Psoas muscle (tissue), 7 donors: ENCODE measurements at regions not wholly inside any gene's neighbourhood (a gene's known extent, or its start where the extent isn't known, plus 50 kb on each side); places are given as distances from the start of the nearest gene placed in this dataset.

Experiments
- ATAC-seq, 4 donors: fragments of 200-7000 bp; cut with Tn5 transposase; one replicate each; pipeline ENCODE4 v1.9.1; 2020; ENCODE audit warnings: moderate library complexity in 3 of 4, mild to moderate bottlenecking in 2 of 4
- DNase-seq, 2 donors: peaks; one replicate each; pipeline ENCODE4 v3.0.0-alpha.2; 2020
- H3K27ac ChIP-seq: fragments of 200-600 bp; one replicate; pipeline ENCODE4 v1.8.0; 2022
- H3K27me3 ChIP-seq, 3 donors: fragments of 200-600 bp in 1 of 3; one replicate each; pipeline versions ENCODE4 v1.6.1 to v1.8.0; 2013 to 2022; ENCODE audit warnings: low read length in 2 of 3, mild to moderate bottlenecking in 2 of 3, moderate library complexity in 1 of 3; ENCODE audit not compliant: insufficient read depth in 3 of 3
- H3K36me3 ChIP-seq, 2 donors: fragments of 200-600 bp in 1 of 2; one replicate each; pipeline versions ENCODE4 v1.6.1 to v1.8.0; 2013 to 2022; ENCODE audit warnings: low read depth in 1 of 2, mild to moderate bottlenecking in 1 of 2, moderate library complexity in 1 of 2; ENCODE audit not compliant: insufficient read depth in 1 of 2
- H3K4me1 ChIP-seq: fragments of 200-600 bp; one replicate; pipeline ENCODE4 v1.8.0; 2022
- H3K4me3 ChIP-seq: fragments of 200-600 bp; one replicate; pipeline ENCODE4 v1.8.0; 2022; ENCODE audit warnings: mild to moderate bottlenecking
- H3K9me3 ChIP-seq: fragments of 200-600 bp; one replicate; pipeline ENCODE4 v1.8.0; 2022
- WGBS, 3 donors: extraction: QIAGEN DNeasy Blood & Tissue Kit; methylation state at CpG; one replicate each; pipeline versions ENCODE4 v1.1.6 to v1.1.7; 2013; 5-methylcytosine and 5-hydroxymethylcytosine counted together
- intact Hi-C, 2 donors: fragments of 100-400 bp; cut with DNase I; formaldehyde crosslinking; loops; one replicate each; pipeline versions ENCODE4 v1.11.0 to v1.14.2; 2022
- TF ChIP-seq, protein P1 (sequence below): fragments of 200-600 bp; IDR thresholded peaks from one replicate; pipeline ENCODE4 v1.8.0; 2022; ENCODE audit warnings: antibody characterized with exemption
- donor health status: healthy with polysubstance abuse.
- donor health status: DM: no; HTN: no; CAD: no; lungs with moderate emphysema.
- donor health status: Bipolar disorder and iron deficiency.
- donor health status: healthy.
- donor health status: DM: yes; HTN: yes; CAD: no.
- donor health status: DM: no; HTN: no; CAD: no.
- donor health status: DM: yes; HTN: yes; CAD: no.

DNA sequence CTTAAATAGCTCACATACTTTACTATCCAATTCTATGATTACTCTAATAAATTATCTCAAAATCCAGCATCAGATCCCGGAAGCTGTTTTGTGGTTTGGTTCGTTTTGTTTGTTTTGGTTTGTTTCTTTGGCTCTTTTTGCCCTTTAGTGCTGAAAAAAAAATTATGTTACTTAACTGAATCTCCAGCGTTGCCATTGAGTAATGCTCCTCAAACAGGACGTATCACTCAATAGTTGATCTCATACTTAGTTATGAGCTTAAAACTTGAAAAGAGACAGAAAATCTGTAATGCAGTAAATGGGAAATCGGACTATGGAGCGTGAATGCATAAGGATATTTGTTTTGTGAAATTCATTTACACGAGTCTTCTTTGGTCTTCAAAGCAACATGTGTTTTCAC lies 533.8 kb upstream of the TMPRSS15 start:
- Histone ChIP-seq H3K4me3 (no peak overlapping the region), H3K4me1 (no peaks in the 10 kb centered on the region), H3K9me3 (no peaks in the 10 kb centered on the region), H3K27ac (no peak overlapping the region), H3K36me3 (no peaks in the 10 kb centered on the region), H3K27me3 (no peaks in the 10 kb centered on the region)
- ATAC-seq (no peak), DNase-seq (no peak)
- TF ChIP-seq, protein P1, sequence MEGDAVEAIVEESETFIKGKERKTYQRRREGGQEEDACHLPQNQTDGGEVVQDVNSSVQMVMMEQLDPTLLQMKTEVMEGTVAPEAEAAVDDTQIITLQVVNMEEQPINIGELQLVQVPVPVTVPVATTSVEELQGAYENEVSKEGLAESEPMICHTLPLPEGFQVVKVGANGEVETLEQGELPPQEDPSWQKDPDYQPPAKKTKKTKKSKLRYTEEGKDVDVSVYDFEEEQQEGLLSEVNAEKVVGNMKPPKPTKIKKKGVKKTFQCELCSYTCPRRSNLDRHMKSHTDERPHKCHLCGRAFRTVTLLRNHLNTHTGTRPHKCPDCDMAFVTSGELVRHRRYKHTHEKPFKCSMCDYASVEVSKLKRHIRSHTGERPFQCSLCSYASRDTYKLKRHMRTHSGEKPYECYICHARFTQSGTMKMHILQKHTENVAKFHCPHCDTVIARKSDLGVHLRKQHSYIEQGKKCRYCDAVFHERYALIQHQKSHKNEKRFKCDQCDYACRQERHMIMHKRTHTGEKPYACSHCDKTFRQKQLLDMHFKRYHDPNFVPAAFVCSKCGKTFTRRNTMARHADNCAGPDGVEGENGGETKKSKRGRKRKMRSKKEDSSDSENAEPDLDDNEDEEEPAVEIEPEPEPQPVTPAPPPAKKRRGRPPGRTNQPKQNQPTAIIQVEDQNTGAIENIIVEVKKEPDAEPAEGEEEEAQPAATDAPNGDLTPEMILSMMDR, result no peak
- intact Hi-C loops, result no loop called here
- WGBS, 3 donors, result 30 to 47% (median 37%) methylated on average over 7 of the region's 7 CpGs

DNA sequence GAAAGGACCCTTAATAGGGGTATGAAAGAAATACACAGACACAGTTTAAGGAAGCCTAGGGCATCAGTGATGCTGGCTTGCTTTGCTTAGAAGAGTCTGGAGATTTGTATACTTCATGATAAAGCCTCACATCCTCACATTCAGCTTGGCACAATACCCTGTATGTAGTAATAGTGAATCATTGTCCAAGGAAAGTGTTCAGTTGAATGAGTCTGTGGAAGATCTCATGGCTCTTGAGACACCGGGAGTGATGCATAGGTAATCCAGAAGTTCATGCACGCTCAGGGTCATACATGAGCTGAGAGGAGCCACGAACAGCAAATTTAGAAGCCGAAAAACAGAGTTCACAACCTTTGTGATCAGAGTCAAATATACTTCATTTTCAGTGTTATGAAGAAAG lies 537.2 kb upstream of the TMPRSS15 start:
- H3K27me3 ChIP-seq, result no peaks in the 10 kb centered on the region
- H3K4me3 ChIP-seq, result no peak overlapping the region
- ATAC-seq (no peak), DNase-seq (no peak)
- no peaks in the 10 kb centered on the region for H3K36me3 ChIP-seq
- H3K9me3 ChIP-seq, result no peaks in the 10 kb centered on the region
- TF ChIP-seq, protein P1, result no peak
- no peak overlapping the region for H3K27ac ChIP-seq
- WGBS, 3 donors, result 87 to 89% (median 89%) methylated on average over 4 of the region's 4 CpGs
- intact Hi-C loops, result no loop called here
- no peaks in the 10 kb centered on the region for H3K4me1 ChIP-seq

- DNase-seq, result no peak
- no peak for ATAC-seq
- 85 to 87% (median 86%) methylated on average over 13 of the region's 13 CpGs for WGBS, 3 donors
- Histone ChIP-seq H3K4me1 (no peaks in the 10 kb centered on the region), H3K9me3 (no peaks in the 10 kb centered on the region), H3K4me3 (no peak overlapping the region), H3K27ac (no peak overlapping the region), H3K36me3 (no peaks in the 10 kb centered on the region), H3K27me3 (no peaks in the 10 kb centered on the region)
- TF ChIP-seq, protein P1, result no peak
- intact Hi-C loops, result no loop called here
These were observed 546.6 kb upstream of the TMPRSS15 start for GRCh38 chr21:18950045-18950740.

DNA sequence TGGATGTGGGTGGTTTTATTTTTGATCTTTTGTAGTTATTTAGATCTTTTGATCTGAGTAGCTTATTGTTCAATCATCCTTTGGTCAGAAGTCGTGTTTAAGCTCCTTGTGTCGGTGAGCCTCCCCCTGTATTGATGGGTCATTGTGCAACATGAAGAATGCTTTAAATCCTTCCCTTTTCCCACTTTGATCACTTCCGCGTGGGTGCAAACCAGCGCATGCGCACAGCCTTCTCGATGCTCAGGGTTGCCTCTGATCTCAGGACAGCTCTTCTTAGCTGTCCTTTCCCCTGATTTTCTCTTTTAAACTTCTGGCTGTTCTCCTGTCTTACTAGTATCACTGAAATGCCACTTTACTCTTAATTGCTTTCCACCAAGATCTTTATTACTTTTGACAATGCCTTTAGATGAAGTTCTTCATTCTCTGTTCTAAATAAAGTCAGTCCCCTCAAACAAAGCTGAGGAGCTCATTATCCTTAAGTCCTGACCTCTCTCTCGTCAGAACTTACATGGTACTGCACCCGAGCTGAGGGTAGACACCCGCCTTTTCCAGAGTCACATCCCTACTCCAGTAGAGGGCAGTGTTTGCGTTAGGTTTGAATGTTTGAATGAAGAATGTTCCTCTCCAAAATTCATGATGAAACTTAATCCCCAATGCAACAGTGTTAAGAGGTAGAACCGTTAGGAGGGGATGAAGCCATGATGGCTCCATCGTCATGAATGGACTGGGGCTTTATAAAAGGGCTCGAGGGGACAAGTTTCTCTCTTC lies 547.9 kb upstream of the TMPRSS15 start:
- intact Hi-C loops, result no loop called here
- H3K27me3 ChIP-seq, result no peaks in the 10 kb centered on the region
- no peak for DNase-seq
- WGBS, 3 donors, result 64 to 68% (median 68%) methylated on average over 14 of the region's 14 CpGs
- ATAC-seq, result no peak
- no peaks in the 10 kb centered on the region for H3K9me3 ChIP-seq
- no peaks in the 10 kb centered on the region for H3K4me1 ChIP-seq
- TF ChIP-seq, protein P1, result no peak
- no peaks in the 10 kb centered on the region for H3K36me3 ChIP-seq
- H3K4me3 ChIP-seq, result no peak overlapping the region
- H3K27ac ChIP-seq, result no peak overlapping the region
